Epidermal melanocyte (primary cell): ENCODE measurements at regions not wholly inside any gene's neighbourhood (a gene's known extent, or its start where the extent isn't known, plus 50 kb on each side); places are given as distances from the start of the nearest gene placed in this dataset.

Experiments used
- DNase-seq: peaks from one replicate; pipeline ENCODE4 v3.0.0; 2011; ENCODE audit warnings: low spot score; ENCODE audit not compliant: insufficient read length

- no peak for DNase-seq
Measured at GRCh38 chr18:7288544-7288943, 57.7 kb downstream of the LRRC30 start.

DNA sequence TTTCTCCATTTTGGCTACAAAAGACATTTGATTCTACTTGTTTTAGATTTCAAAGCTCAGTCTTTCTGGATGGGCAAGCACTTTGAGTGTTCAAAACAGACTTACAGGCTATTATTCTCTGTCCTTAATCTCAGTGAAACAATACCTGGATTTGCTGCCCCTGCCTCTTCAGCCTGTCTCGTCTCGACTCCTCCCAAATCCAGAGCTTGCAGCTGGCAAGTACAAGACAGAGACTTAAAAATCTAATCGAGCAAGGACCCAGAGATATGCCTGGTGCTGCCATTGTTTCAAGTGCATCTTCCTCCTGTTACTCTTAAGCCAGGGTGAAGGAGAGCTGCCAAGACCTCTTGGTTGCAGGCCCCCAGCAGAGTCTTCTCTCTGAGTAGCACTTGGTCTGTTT, 59.2 kb downstream of the LRRC30 start:
- no peak for DNase-seq

DNA sequence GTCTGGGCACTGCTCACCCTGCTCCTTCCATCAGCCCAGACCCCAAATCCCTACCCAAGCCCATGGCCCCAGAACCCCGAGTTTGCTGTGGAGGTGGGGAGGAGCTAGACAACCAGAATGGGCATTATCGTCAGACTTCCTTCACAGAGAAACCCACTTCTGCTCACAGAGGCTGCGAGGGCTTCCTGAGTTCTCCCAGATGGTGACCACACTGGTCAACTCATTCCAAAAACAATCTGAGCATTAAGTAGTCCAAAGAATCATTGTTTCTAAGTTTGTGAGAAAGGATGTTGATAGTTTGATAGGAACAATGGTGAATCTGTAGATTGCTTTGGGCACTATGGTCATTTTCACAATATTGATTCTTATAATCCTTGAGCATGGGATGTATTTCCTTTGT, 60.2 kb downstream of the LRRC30 start:
- DNase-seq: no peak

DNA sequence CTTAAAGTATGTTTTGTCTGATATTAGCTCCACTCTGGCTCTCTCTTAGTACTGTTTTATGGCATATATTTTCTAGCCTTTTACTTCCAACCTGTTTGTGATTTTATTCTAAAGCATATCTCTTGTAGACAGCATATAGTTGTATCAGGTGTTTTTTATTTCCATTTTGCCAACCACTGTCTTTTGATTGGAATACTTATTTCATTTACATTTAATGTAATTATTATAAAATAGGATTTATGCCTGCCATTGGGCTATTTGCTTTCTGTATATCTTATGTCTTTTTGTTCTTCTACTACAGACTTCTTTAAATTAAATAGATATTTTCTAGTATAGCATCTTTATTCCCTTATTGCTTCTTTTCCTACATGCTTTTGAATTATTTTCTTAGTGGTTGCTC, 67.3 kb downstream of the LRRC30 start:
- no peak for DNase-seq

DNA sequence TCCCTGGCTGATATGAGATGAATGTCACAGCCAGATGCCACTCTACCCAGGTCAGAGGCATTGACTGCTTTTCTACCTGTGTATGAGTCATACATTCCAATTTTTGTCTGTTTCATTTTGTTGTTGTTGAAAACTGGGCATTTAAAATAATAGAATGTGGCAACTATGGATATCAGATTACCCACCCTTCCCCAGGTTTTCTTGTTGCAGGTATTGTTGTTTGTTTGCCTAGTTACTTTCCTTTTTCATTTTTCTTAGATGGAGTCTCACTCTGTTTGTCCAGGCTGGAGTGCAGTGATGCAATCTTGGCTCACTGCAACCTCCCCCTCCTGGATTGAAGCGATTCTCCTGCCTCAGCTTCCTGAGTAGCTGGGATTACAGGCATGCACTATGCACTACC, 70.2 kb downstream of the LRRC30 start:
- no peak for DNase-seq

DNA sequence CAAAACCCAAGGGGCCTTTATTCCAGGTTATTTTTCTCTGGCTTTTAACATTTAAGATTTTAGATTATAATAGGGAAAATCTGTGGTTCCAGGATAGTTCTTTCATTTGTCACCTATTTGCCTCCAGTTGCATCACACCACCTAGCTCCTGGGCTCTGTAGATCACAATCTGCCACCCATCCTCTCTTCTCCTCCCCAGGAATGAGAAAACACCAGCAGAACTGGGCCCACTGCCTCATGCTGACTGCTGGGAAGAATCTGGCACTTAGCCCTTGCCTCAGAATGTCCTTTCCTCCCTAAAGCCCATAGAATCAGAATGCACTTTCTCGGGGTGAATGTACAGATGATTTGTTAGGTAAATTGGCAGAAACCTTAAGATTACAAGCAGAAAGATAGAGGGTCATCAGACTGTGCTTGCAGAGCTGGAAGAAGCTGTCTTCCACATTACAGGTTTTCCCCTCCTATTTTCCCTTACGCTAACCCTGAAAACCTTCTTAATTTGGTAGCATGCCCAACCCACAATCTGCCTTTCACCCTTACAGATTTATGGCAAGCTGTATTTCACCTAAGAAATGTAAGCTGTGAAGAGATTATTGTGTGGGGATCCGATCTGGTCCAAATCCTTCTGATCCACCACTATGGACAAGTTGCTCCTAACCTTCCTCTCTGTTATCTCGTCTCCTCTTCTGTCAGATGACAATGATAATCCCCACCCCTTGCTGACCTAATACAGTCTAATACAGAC, 72.6 kb downstream of the LRRC30 start:
- DNase-seq: no peak

DNA sequence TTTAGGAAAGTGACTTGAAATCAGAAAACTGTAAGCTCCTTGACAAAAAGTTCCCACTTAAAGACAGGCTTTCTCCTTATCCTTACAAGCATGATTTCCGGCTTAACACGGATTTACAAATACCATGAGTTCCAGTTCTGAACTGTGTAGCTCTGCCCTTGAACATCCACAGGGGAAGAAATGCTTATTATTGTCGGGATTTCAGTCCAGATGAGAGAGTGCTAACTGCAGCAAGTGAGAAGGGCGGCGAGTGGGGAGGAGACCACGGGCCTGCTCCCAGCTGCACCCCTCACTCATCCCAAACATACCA, 73.1 kb downstream of the LRRC30 start:
- DNase-seq: no peak

GRCh38 chr18:7305416-7305815, 74.5 kb downstream of the LRRC30 start:
- no peak for DNase-seq

GRCh38 chr18:7307030-7307429, 76.1 kb downstream of the LRRC30 start:
- no peak for DNase-seq

DNA sequence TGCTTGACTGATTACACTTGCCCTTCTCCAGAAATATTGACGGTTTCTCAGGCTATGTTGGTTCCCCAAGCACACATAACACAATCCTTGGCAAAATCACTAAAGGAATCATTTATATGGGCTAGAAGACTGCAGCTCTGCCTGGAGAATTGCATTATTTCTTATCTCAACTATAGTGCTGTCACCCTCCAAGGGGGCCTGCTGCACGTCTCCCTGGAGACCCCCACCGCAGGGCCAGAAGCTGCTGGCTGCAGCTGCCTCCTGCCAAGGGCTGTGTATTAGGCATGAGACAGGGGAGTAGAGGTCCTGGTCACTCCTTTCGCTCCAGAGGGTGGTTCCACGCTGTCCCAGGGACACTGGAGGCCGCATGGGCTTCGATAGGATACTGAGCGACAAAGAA, 76.6 kb downstream of the LRRC30 start:
- DNase-seq: no peak

DNA sequence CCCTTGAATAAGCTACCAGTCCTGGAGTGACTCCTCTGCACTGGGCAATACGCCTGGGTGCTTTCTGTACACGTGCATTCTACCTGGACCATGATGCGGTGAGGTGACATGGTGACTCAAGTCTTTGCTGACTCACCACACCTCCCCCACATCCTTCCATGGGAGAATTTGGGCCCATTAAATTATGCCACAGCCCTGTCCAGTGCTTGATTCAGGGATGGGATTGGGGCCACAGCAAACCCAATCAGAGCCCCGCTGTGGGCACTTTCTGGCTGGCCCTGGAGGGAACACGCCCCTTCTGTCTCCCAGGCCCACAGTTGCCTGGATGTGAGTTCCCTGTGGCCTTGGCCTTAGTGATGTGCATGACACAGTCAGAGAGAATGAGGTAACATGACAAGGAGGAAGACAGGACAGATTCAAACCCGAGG, 86.9 kb downstream of the LRRC30 start:
- DNase-seq: no peak

GRCh38 chr18:7319161-7319560, 88.3 kb downstream of the LRRC30 start:
- no peak for DNase-seq

DNA sequence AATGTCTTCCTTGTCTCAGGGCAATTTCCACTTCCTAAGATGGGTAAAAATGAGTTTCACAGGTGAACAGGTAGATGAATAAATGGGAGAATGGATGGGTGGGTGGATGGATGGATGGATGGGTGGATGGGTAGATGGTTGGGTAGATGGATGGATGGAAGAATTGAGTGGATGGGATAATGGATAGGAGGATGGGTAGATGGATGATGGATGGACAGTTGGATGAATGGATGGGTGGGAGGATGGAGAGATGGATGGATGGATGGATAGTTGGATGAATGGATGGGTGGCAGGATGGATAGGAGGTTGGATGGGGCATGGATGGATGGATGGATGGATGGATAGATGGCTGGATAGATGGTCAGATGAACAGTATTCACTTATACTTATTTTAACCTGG, 90.9 kb downstream of the LRRC30 start:
- DNase-seq: no peak

DNA sequence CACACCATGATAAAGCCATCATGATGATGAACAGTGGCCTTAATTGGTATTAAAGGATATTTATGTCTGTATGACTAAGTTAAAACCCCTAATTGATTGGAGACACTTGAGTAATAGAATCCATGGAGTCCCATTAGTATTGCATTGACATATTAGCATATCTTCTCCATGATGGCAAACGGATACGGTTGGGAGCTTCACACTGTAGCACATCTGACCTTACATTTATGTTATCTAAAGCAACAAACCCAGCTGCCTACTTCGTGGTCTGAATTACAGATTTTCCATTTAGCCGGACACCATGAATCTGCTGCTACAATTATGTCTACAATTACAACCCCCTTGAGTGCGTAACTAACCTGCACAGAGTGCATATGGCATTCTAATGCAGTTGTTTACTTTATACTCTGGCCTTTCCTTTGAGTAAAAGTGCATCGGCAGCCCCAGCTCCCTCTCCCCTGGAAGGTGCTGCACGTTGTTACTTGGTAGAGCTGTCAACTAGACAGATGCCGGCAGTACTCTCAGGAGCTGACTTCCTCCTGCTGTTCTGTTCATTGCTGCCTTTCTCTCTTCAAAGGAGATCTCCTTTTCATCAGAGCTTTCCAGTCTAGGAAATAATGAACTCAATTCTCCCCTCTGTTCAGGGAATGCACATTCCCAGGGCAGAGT, 92.1 kb downstream of the LRRC30 start:
- no peak for DNase-seq

DNA sequence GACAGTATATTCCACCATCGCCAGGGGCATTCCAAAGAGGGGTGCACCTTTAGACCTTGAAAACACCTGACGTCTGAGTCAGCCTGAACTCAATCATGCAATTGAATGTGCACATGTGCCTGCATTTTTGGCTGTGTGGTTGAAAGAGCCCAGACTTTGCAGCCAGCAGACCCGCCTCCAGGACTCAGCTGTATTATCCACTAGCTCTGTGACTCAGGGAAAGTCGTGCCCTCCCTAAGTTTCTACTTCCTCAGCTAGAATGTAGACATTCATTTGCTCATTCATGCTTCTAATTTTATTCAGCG, 94.2 kb downstream of the LRRC30 start:
- no peak for DNase-seq

DNA sequence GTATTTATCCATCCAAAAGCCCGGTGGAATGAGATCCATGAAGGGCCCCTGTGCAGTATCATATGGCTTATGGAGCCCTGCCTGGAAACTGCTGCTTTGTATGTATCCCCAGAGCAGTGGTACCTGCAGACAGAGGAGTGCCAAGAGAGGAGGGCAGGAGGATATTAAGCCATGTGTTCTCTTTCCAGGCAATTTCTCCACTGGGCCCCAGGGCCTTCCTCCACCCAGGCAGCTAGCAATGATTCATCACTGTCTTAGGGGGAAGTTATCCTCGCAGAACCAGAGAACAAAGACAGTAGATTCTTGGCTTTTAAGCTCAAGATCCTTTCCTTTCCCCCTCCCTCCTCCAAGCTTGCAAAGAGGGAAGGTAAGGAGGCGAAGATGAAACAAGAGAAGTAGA, 98.1 kb downstream of the LRRC30 start:
- no peak for DNase-seq

DNA sequence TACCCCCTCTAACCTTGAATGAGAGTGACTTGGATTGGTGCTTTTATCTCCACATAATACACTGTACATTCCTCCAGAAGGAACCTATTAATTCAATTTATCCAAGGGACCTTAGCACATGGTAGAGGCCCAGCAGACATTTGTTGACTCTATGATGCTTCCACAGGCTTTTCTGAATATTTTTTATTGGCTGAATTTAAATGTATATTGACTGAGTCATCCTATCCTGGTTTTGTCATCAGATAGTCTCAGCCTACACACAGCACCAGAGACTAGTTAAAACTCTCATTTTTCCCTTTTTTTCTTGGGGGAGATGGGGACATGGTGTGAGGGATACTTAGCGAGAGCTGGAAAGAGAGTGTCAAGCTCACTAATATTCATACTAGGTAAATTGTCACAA, 101.6 kb downstream of the LRRC30 start:
- no peak for DNase-seq

GRCh38 chr18:7333025-7333562, 102.2 kb downstream of the LRRC30 start:
- no peak for DNase-seq

DNA sequence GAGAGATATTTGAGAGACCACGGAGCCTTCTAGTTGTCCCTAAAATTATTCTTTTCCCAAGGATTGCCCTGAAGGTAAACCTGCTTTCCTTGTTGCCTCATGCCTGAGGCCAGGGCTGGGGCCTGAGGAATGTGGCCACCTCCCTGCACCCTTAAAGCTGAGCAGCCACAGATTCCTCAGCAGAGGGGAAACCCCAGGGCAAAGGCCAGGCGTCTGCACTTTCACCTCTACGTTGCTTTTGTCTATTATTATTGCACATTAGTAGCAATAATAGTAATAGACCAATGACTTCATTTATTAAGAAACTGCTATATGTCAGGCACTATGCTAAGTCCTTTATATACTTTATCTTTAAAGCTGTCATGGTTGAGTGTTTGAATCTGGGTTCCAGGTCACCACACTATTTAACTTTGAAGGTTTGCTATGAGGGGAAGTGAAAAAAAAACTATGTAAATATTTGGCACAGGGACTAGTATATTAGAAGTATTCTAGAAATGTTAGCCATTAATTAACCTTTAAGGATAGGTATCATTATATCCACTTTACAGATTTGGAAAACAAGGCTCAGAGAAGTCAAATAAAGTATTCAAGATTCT, 104.2 kb downstream of the LRRC30 start:
- DNase-seq: no peak

DNA sequence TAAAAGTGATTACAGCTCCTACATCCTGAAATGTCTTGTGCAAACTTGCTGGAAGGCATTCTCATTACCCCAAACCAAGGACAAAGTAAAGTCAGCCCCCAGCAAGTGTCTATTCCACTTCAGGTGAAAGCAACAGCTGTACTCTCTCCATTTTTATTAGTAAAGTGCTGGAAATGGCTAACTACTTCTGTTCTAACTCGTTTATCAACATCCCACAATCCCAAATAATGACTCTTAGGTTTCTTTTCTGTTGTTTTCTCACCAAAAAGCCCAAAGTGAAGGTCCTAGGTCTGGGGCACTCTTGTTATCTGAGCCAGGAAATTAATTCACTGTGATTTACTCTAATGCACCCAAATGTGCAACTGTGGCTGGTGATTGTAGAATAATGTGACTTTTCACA, 105.7 kb downstream of the LRRC30 start:
- DNase-seq: no peak

DNA sequence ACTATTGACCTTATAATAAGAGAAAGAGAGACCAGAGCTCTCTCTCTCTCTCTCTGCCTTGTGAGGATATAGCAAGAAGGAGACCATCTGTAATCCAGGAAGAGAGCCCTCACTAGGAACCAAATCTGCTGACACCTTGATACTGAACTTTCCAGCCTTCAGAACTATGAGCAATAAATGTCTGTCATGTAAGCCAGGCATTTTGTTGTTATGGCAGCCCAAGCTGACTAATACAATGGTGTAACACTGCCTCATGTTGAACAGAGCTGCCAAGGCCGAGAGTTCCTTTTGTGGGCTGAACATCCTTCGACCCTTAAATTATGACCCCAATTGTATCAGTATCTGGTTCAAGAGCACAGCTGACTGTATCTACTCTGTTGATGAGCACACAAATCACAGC, 108.0 kb downstream of the LRRC30 start:
- DNase-seq: no peak

- no peak for DNase-seq
Measured at GRCh38 chr18:7341581-7342337, 110.9 kb downstream of the LRRC30 start.
